Adrenal gland (tissue), 9 donors: ENCODE measurements at regions not wholly inside any gene's neighbourhood (a gene's known extent, or its start where the extent isn't known, plus 50 kb on each side); places are given as distances from the start of the nearest gene placed in this dataset.

Source experiments
- DNase-seq, 7 donors: peaks; one replicate each; pipeline ENCODE4 v3.0.0-alpha.2; 2019 to 2020
- H3K27ac ChIP-seq, 5 donors: fragments of 200-600 bp; sonication (generic) in 4 of 5; 1 replicate in 3 of 5; 2 replicates in 2 of 5; pipeline versions ENCODE4 v1.5.1 to v1.8.0; 2016 to 2020; ENCODE audit warnings: mild to moderate bottlenecking in 1 of 5
- H3K27me3 ChIP-seq: fragments of 200-600 bp; 2 replicates; pipeline ENCODE4 v1.8.0; 2021
- H3K36me3 ChIP-seq, 2 donors: fragments of 200-600 bp; replicated peaks in 1 of 2; 1 replicate in 1 of 2; 2 replicates in 1 of 2; pipeline versions ENCODE4 v1.5.1 to v1.8.0; 2018 to 2022
- H3K4me1 ChIP-seq, 2 donors: fragments of 200-600 bp; replicated peaks in 1 of 2; 1 replicate in 1 of 2; 2 replicates in 1 of 2; pipeline versions ENCODE4 v1.5.1 to v1.8.0; 2018 to 2021
- H3K4me3 ChIP-seq, 4 donors: fragments of 200-600 bp; sonication (generic) in 3 of 4; one replicate each; pipeline ENCODE4 v1.5.1; 2016 to 2018
- H3K9me3 ChIP-seq, 3 donors: fragments of 200-600 bp; sonication (generic) in 1 of 3; replicated peaks in 1 of 3; 1 replicate in 2 of 3; 2 replicates in 1 of 3; pipeline versions ENCODE4 v1.5.1 to v1.8.0; 2016 to 2021
- POLR2A ChIP-seq, 2 donors: fragments of 450-650 bp; IDR thresholded peaks; one replicate each; pipeline ENCODE4 v1.6.1; 2017; ENCODE audit warnings: antibody characterized with exemption in 2 of 2, mild to moderate bottlenecking in 2 of 2, moderate library complexity in 1 of 2
- WGBS, 4 donors: extraction: QIAGEN DNeasy Blood & Tissue Kit in 2 of 4; methylation state at CpG; one replicate each; pipeline versions ENCODE4 v1.1.5 to v1.1.7; 2013 to 2017; 5-methylcytosine and 5-hydroxymethylcytosine counted together
- intact Hi-C, 2 donors: fragments of 100-400 bp; cut with DNase I; formaldehyde crosslinking; loops; one replicate each; pipeline versions ENCODE4 v1.14.1 to v1.15.0; 2022 to 2023
- TF ChIP-seq, protein P1 (sequence below), 6 experiments: fragments of 450-650 bp in 4 of 6; fragments of 200-600 bp in 2 of 6; sonication (generic) in 1 of 6; IDR thresholded peaks; 1 replicate in 5 of 6; 2 replicates in 1 of 6; pipeline versions ENCODE4 v1.5.1 to v1.8.0; 2016 to 2021; ENCODE audit warnings: antibody characterized with exemption in 6 of 6, mild to moderate bottlenecking in 2 of 6, moderate library complexity in 1 of 6
- donor health status: healthy with polysubstance abuse.
- donor health status: Bipolar disorder and iron deficiency.
- donor health status: DM: yes; HTN: yes; CAD: no.
- donor health status: DM: no; HTN: no; CAD: no.
- donor health status: DM: no; HTN: no; CAD: no.

DNA sequence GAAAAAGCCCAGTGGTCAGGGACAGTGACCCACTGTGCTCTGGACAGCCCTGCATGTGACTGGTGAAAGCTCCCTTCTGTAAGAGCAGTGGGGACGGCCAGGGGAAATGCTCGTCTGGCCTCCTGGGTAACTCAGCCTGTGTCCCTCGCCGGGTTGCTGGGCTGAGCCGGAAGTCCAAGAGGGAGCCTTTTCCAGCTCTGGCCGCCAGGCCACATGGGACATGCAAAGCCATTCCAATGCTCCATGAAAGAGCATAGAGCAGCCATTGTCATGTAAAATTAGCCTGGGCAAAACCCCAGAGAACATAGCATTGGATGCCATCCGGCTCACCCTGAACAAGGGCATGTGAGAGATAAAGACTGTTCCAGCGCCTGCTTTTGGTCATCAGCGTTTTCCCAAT is 64.9 kb upstream of the ADRB1 start:
- intact Hi-C loops, result no loop called here
- Histone ChIP-seq H3K27ac (no peak overlapping the region), H3K27me3 (no peaks in the 10 kb centered on the region), H3K4me1 (no peaks in the 10 kb centered on the region), H3K36me3 (no peaks in the 10 kb centered on the region), H3K4me3 (no peak overlapping the region), H3K9me3 (no peaks in the 10 kb centered on the region)
- no peak for DNase-seq
- no peak for TF ChIP-seq POLR2A (IDR thresholded peaks at IDR 0.05)
- TF ChIP-seq, protein P1, sequence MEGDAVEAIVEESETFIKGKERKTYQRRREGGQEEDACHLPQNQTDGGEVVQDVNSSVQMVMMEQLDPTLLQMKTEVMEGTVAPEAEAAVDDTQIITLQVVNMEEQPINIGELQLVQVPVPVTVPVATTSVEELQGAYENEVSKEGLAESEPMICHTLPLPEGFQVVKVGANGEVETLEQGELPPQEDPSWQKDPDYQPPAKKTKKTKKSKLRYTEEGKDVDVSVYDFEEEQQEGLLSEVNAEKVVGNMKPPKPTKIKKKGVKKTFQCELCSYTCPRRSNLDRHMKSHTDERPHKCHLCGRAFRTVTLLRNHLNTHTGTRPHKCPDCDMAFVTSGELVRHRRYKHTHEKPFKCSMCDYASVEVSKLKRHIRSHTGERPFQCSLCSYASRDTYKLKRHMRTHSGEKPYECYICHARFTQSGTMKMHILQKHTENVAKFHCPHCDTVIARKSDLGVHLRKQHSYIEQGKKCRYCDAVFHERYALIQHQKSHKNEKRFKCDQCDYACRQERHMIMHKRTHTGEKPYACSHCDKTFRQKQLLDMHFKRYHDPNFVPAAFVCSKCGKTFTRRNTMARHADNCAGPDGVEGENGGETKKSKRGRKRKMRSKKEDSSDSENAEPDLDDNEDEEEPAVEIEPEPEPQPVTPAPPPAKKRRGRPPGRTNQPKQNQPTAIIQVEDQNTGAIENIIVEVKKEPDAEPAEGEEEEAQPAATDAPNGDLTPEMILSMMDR (IDR thresholded peaks at IDR 0.05), result no peak
- 86 to 94% (median 90%) methylated on average over 5 to 9 of the region's 9 CpGs for WGBS, 4 donors

DNA sequence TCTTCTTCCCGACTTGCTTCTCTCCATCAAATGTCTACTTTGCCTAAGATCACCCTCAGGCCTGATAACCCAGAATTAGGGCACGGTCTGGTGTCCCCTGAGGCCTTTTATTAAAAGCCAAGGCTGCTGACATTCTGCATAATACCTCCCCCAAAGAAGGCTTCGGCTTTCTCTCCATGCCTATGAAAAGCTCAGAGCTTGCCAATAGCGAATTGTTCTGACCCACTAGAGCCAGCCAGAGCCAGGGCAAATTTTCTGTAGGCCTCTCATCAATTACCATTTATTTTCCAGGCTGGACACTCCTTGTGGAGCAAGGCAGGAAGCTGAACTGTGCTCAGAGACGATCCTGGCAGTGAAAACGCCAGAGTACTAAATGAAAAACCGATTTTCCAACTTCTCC is 64.3 kb upstream of the ADRB1 start:
- intact Hi-C loops, result no loop called here
- no peak for DNase-seq
- 77 to 82% (median 81%) methylated on average over 7 of the region's 7 CpGs for WGBS, 4 donors
- no peak overlapping the region for H3K27ac ChIP-seq
- H3K27me3 ChIP-seq, result no peaks in the 10 kb centered on the region
- no peaks in the 10 kb centered on the region for H3K9me3 ChIP-seq
- H3K4me1 ChIP-seq, result no peaks in the 10 kb centered on the region
- H3K36me3 ChIP-seq, result no peaks in the 10 kb centered on the region
- TF ChIP-seq POLR2A (IDR thresholded peaks at IDR 0.05), result no peak
- TF ChIP-seq, protein P1 (IDR thresholded peaks at IDR 0.05), result no peak
- H3K4me3 ChIP-seq, result no peak overlapping the region

DNA sequence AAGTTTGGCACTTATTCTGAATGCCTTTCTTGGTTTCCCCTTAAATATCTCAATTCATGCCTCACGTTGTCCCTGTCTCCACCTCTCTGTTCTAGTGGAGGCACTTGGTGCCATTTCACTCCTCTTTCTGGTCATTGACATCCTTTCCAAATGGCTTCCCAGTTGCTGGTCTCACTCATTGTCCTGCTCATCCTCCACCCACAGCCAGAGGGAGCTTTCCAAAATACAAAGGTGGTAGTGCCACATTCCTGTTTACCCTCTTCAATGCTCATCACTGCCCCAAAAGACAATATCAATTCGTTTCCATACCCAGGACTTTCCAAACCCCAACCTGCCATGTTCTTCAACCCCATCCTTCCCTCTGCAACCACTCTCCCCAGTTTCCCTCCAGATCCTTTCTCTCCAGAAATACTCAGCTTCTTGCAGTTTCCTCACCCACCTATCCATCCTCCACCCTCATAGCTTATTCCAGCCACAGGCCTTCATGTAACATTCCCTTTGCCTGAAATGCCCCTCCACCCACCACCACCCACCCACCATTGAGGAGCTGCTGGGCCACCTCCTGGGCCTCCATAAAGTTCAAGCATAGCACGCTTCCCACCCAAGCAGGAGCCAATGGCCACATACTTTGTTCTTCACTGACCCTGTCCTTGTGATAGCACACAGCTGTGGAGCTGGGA is 63.1 kb upstream of the ADRB1 start:
- intact Hi-C loops, result no loop called here
- Histone ChIP-seq H3K36me3 (no peaks in the 10 kb centered on the region), H3K4me3 (no peak overlapping the region), H3K27me3 (no peaks in the 10 kb centered on the region), H3K9me3 (no peaks in the 10 kb centered on the region), H3K4me1 (no peaks in the 10 kb centered on the region), H3K27ac (no peak overlapping the region)
- no peak for TF ChIP-seq POLR2A (IDR thresholded peaks at IDR 0.05)
- TF ChIP-seq, protein P1 (IDR thresholded peaks at IDR 0.05), result peak in 1 of 6 experiments; percentile 18
- no peak for DNase-seq
- WGBS, 4 donors, result 76 to 82% (median 79%) methylated on average over 3 of the region's 3 CpGs

DNA sequence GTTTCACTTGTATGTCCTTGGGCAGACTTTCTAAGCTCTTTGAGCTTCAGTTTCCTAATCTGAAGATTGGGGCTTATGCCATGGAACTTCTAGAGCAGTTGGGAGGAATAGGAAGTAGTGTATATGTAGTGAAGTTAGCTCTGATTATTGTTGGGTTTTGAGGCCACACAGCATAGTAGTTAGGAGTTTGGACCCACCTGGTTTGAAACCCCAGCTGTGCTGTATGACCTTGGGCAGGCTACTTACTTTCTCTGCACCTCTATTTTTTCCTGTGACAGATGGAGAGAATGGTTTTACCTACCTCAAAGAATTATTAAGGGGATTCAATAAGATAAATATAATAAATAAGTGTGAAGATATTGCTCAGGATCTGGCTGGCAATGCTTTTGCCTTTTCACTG is 61.4 kb upstream of the ADRB1 start:
- Histone ChIP-seq H3K27ac (no peak overlapping the region), H3K27me3 (no peaks in the 10 kb centered on the region)

DNA sequence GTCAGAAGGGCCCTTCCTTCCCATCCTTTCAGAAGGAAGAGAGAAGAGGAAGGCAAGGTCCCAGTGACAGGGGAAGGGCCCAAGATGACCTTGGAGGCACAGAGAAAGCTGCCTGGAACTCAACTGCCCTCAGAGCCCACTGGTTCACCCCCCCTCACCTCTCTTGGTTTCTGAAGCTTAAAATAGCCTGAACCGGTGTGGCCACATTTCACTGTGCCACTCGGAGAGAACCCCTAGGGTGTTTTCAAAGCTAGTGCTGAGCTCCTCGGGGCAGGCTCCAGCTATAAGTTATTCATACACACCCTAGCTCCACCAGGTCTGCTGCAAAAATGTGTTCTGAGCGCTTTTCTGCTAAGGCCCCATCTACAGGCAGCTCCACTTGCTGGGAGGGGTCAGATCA is 60.9 kb upstream of the ADRB1 start:
- Histone ChIP-seq H3K27me3 (no peaks in the 10 kb centered on the region), H3K9me3 (no peaks in the 10 kb centered on the region), H3K36me3 (no peaks in the 10 kb centered on the region), H3K4me1 (no peaks in the 10 kb centered on the region), H3K4me3 (no peak overlapping the region), H3K27ac (no peak overlapping the region)
- DNase-seq, result no peak
- intact Hi-C loops, result no loop called here
- TF ChIP-seq POLR2A (IDR thresholded peaks at IDR 0.05), result no peak
- TF ChIP-seq, protein P1 (IDR thresholded peaks at IDR 0.05), result no peak
- 48 to 100% (median 61%) methylated on average over 1 to 4 of the region's 4 CpGs for WGBS, 4 donors

More for the DNA sequence above, 61.4 kb upstream of the ADRB1 start:
- no peak for DNase-seq
- Histone ChIP-seq H3K9me3 (no peaks in the 10 kb centered on the region), H3K4me1 (no peaks in the 10 kb centered on the region), H3K36me3 (no peaks in the 10 kb centered on the region), H3K4me3 (no peak overlapping the region)
- intact Hi-C loops, result no loop called here
- TF ChIP-seq POLR2A (IDR thresholded peaks at IDR 0.05), result no peak
